ENCODE measurements at regions not wholly inside any gene's neighbourhood (a gene's known extent, or its start where the extent isn't known, plus 50 kb on each side); places are given as distances from the start of the nearest gene placed in this dataset.

- DNase-seq (ENCODE audit: low spot score): no peak
Observed at GRCh38 chr17:55829995-55830612, 79.3 kb downstream of the PCTP start.

GRCh38 chr17:55830699-55831471 lies 80.0 kb downstream of the PCTP start:
- DNase-seq (ENCODE audit: low spot score): no peak

GRCh38 chr17:55833306-55833705 lies 82.5 kb downstream of the PCTP start:
- DNase-seq (ENCODE audit: low spot score): no peak

- no peak for DNase-seq (ENCODE audit: low spot score)
Observed at GRCh38 chr17:55842405-55843158, 91.7 kb downstream of the PCTP start.

GRCh38 chr17:55843785-55844184 lies 92.9 kb downstream of the PCTP start:
- no peak for DNase-seq (ENCODE audit: low spot score)

- peak; percentile 40 for DNase-seq (ENCODE audit: low spot score)
Observed at GRCh38 chr17:55845385-55845784, 94.5 kb downstream of the PCTP start.

GRCh38 chr17:55846745-55847144 lies 95.9 kb downstream of the PCTP start:
- DNase-seq (ENCODE audit: low spot score): no peak

- DNase-seq (ENCODE audit: low spot score): no peak
Observed at GRCh38 chr17:55852734-55853133, 101.9 kb downstream of the PCTP start.

- no peak for DNase-seq (ENCODE audit: low spot score)
Observed at GRCh38 chr17:55859301-55859795, 108.5 kb downstream of the PCTP start.

- no peak for DNase-seq (ENCODE audit: low spot score)
Observed at GRCh38 chr17:55865072-55865762, 114.4 kb downstream of the PCTP start.

GRCh38 chr17:55870044-55870443 lies 119.2 kb downstream of the PCTP start:
- no peak for DNase-seq (ENCODE audit: low spot score)

GRCh38 chr17:55872374-55872773 lies 121.5 kb downstream of the PCTP start:
- no peak for DNase-seq (ENCODE audit: low spot score)

GRCh38 chr17:55873017-55873758 lies 122.3 kb downstream of the PCTP start:
- no peak for DNase-seq (ENCODE audit: low spot score)

- DNase-seq (ENCODE audit: low spot score): peak; percentile 3
Observed at GRCh38 chr17:55883149-55883548, 132.3 kb downstream of the PCTP start.

GRCh38 chr17:55887531-55887930 lies 136.7 kb downstream of the PCTP start:
- no peak for DNase-seq (ENCODE audit: low spot score)

- no peak for DNase-seq (ENCODE audit: low spot score)
Observed at GRCh38 chr17:55889271-55889670, 138.4 kb downstream of the PCTP start.

- no peak for DNase-seq (ENCODE audit: low spot score)
Observed at GRCh38 chr17:55895112-55895759, 144.4 kb downstream of the PCTP start.

- no peak for DNase-seq (ENCODE audit: low spot score)
Observed at GRCh38 chr17:55897301-55897700, 146.4 kb downstream of the PCTP start.

- DNase-seq (ENCODE audit: low spot score): no peak
Observed at GRCh38 chr17:55898195-55898594, 147.3 kb downstream of the PCTP start.

- DNase-seq (ENCODE audit: low spot score): no peak
Observed at GRCh38 chr17:55900188-55900587, 149.3 kb downstream of the PCTP start.
